Cardiac muscle cell (in vitro differentiated cells and primary cell): ENCODE measurements at regions not wholly inside any gene's neighbourhood (a gene's known extent, or its start where the extent isn't known, plus 50 kb on each side); places are given as distances from the start of the nearest gene placed in this dataset.
A peak's percentile ranks its signal among the peaks of the same experiment; 100 is the strongest.

ENCODE experiments used
- DNase-seq, 2 donors: peaks; one replicate each; pipeline versions ENCODE4 v3.0.0 to v3.0.0-alpha.2; 2010 to 2017; ENCODE audit warnings: low read depth in 1 of 2, low spot score in 1 of 2
- H3K27ac ChIP-seq: fragments of 200-600 bp; sonication (generic); 2 replicates; pipeline ENCODE4 v1.5.1; 2016
- H3K27me3 ChIP-seq: fragments of 200-600 bp; sonication (generic); 2 replicates; pipeline ENCODE4 v1.6.0; 2016; ENCODE audit warnings: control low read depth
- H3K36me3 ChIP-seq: fragments of 200-600 bp; sonication (generic); 2 replicates; pipeline ENCODE4 v1.5.1; 2016; ENCODE audit warnings: control low read depth
- H3K4me1 ChIP-seq: fragments of 200-600 bp; sonication (generic); 2 replicates; pipeline ENCODE4 v1.8.1; 2017; ENCODE audit warnings: low read depth, mild to moderate bottlenecking, mixed run types
- H3K4me3 ChIP-seq: fragments of 200-600 bp; sonication (generic); 2 replicates; pipeline ENCODE4 v1.5.1; 2016; ENCODE audit warnings: mild to moderate bottlenecking
- H3K9me3 ChIP-seq: fragments of 200-600 bp; sonication (generic); 2 replicates; pipeline ENCODE4 v1.5.1; 2017; ENCODE audit warnings: low read depth, mild to moderate bottlenecking, control low read depth
- TF ChIP-seq, protein P1 (sequence below): IDR thresholded peaks from 2 replicates; pipeline ENCODE4 v1.5.1; 2012; ENCODE audit warnings: low read depth, mild to moderate bottlenecking, low read length

DNA sequence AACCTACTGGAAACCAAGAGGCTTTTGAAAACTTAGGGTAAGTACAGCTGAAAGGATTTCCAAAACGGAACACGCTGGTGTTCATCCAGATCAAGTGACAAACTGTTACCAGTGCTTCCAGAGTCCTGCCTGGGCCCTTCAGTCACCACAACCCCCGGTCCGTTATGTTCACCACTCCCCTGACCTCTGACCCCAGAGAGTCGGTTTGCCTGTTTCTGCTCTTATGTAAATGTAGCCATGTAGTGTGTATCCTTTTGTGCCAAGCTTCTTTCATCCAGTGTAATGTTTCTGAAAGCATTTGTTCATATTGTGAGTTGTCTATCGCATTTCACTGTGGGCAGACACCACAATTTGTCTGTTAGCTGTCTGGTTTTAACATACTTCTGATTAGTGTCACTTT is 217.5 kb downstream of the NCK2 start:
- Histone ChIP-seq H3K4me3 (no peak overlapping the region), H3K4me1 (no peaks in the 10 kb centered on the region), H3K9me3 (no peaks in the 10 kb centered on the region), H3K36me3 (no peaks in the 10 kb centered on the region), H3K27ac (no peak overlapping the region), H3K27me3 (no peaks in the 10 kb centered on the region)
- no peak for DNase-seq
- TF ChIP-seq, protein P1, sequence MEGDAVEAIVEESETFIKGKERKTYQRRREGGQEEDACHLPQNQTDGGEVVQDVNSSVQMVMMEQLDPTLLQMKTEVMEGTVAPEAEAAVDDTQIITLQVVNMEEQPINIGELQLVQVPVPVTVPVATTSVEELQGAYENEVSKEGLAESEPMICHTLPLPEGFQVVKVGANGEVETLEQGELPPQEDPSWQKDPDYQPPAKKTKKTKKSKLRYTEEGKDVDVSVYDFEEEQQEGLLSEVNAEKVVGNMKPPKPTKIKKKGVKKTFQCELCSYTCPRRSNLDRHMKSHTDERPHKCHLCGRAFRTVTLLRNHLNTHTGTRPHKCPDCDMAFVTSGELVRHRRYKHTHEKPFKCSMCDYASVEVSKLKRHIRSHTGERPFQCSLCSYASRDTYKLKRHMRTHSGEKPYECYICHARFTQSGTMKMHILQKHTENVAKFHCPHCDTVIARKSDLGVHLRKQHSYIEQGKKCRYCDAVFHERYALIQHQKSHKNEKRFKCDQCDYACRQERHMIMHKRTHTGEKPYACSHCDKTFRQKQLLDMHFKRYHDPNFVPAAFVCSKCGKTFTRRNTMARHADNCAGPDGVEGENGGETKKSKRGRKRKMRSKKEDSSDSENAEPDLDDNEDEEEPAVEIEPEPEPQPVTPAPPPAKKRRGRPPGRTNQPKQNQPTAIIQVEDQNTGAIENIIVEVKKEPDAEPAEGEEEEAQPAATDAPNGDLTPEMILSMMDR = no peak

DNA sequence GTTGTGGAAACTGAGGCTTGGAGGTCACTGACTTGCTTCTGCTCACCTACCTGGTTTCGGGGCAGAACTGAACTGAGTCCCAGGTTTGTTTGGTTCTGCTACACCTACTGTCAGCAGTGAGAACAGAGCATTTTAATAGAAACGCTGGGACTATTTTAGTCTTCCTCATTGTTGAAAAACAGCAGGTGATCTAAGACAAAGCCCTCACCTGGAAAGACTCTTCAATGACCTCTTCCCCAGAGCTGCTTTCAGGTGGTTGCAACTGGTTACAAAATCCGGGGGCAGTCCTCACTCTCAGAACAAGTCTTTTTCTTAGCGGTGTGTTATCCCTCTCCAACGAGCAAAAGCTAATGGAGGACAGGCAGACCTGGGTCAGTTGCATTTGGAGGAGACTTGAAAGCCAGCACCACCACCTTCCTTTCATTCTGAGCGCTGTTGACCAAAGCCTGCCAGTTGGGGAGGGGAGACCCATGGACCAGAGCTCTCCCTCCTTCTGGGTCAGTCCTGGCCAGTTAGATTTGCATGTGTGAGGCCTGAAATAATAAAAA is 217.0 kb downstream of the NCK2 start:
- Histone ChIP-seq H3K9me3 (no peaks in the 10 kb centered on the region), H3K4me3 (no peak overlapping the region), H3K27ac (no peak overlapping the region), H3K27me3 (no peaks in the 10 kb centered on the region), H3K4me1 (no peaks in the 10 kb centered on the region), H3K36me3 (no peaks in the 10 kb centered on the region)
- no peak for DNase-seq
- TF ChIP-seq, protein P1 = no peak

DNA sequence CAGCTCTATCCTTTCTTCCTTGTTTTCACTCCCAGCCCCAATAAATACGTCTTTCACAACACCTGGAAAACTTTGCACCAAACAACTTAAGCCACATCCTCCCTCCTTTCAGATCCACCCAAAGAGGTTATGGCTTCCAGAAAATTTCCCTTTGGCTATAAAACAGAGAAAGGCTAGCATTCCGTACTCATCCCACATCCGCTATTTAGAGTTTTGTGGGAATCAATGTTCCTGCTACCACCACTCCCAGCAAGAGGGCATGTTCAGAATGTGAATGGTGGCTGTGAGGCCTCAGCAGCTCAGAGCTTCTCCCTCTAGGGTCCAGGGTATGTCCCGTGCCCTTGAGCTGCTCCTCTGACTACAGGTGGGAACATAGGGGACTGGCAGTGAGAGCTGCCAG is 214.6 kb downstream of the NCK2 start:
- Histone ChIP-seq H3K27ac (no peak overlapping the region), H3K4me1 (no peaks in the 10 kb centered on the region), H3K36me3 (no peaks in the 10 kb centered on the region), H3K27me3 (no peaks in the 10 kb centered on the region), H3K4me3 (no peak overlapping the region), H3K9me3 (no peaks in the 10 kb centered on the region)
- TF ChIP-seq, protein P1 = no peak
- no peak for DNase-seq

DNA sequence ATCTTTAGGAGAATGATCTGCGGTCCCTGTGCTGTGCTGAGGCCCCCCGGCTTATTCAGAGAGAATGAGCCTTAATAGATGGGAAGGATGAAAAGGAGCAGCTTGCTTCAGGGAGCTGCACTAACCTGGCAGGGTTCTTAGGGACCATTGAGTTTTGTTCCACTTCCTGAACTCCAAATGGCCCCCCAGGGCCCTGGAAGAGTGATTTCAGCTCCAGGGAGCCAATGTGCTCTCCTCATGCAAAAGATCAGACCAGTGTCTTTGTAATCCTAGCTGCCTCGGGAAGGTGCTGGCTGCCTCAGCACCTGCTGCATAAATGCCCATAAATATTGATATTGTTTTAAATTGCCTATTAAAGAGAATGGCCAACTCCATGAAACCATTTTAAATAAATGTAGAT is 210.2 kb downstream of the NCK2 start:
- Histone ChIP-seq H3K4me1 (peaks cover 9% of the 10 kb centered on the region), H3K4me3 (no peak overlapping the region), H3K9me3 (no peaks in the 10 kb centered on the region), H3K27me3 (peaks cover 11% of the 10 kb centered on the region), H3K36me3 (no peaks in the 10 kb centered on the region), H3K27ac (no peak overlapping the region)
- TF ChIP-seq, protein P1 = no peak
- peak in 1 of 2 donors; percentile 39 for DNase-seq

DNA sequence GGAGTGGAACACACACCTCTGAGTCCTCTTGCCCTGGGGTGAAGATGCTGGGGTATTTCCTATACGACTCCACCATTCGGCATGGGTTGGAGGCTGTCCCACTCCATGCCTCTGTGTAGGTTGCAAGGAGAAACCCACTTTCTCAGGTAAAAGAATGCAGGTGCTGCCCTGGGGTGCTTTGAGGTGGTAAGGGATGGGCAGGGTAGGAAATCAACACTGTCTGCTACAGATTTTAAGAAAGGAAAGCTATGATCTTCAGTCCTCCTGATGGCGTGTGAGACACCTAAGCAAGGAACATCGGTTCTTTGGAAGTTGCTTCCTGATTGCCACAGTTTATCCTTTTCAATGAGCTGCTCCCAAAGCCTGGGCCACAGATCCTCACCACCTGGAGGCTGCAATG is 209.2 kb downstream of the NCK2 start:
- Histone ChIP-seq H3K4me3 (no peak overlapping the region), H3K9me3 (no peaks in the 10 kb centered on the region), H3K4me1 (peaks cover 9% of the 10 kb centered on the region), H3K27me3 (peaks cover 11% of the 10 kb centered on the region), H3K36me3 (no peaks in the 10 kb centered on the region), H3K27ac (no peak overlapping the region)
- DNase-seq = no peak
- TF ChIP-seq, protein P1 = no peak

DNA sequence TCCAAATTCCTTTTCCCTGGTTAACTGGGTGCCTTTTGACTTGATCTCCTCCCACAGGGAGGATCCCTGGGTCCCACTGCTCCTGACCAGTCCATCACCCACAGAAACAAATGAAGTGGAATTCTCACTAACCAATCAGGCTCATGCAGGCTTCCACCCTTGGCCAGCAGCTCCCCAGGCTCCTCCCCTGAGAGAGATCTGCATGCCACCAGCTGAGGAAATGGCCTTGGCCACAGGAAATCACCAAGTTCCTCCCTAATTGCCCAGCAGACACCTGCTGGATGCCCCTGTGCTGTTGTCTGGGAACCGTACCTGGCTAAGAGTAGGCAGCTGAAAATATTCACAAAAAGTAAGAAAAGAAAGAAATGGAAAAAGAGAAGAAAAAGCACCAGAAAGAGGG is 207.4 kb downstream of the NCK2 start:
- TF ChIP-seq, protein P1 = no peak

More for the DNA sequence above, 207.4 kb downstream of the NCK2 start:
- Histone ChIP-seq H3K9me3 (no peaks in the 10 kb centered on the region), H3K4me3 (no peak overlapping the region), H3K27ac (no peak overlapping the region), H3K36me3 (no peaks in the 10 kb centered on the region), H3K27me3 (peaks cover 20% of the 10 kb centered on the region), H3K4me1 (peaks cover 9% of the 10 kb centered on the region)
- no peak for DNase-seq
